ENCODE measurements at regions not wholly inside any gene's neighbourhood (a gene's known extent, or its start where the extent isn't known, plus 50 kb on each side); places are given as distances from the start of the nearest gene placed in this dataset.
"Not testable (repeated sequence)": the region's sequence is repeated elsewhere in the genome, so short reads cannot be mapped to it uniquely, and the experiment has no call there.

DNA sequence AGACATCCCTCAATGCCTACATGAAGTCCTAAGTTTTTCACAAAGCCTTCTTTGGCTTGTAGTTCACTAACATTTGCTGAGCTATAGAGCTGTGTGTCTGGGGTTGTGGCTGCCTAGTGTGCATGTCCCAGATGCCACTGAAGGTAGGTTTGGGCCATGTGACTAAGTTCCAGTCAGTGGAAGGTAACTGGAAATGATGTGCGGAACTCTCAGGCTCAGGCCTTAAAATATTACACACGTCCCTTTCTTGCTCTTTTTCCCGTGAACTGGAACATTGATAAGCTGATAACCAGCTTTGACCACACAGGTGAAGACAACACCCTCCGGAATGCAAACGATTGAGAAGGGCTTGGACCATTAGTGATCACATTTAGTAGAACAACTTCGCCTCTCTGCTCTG lies 358.1 kb downstream of the GATA3 start:
- Histone ChIP-seq H3K9me3 (ENCODE audit: insufficient read depth, low read length) (no peaks in the 10 kb centered on the region), H3K9ac (ENCODE audit: low read length) (no peak overlapping the region), H2AFZ (ENCODE audit: low read depth, low read length, severe bottlenecking) (no peak overlapping the region), H3K36me3 (ENCODE audit: low read length) (no peaks in the 10 kb centered on the region), H3K4me2 (ENCODE audit: low read depth, low read length, poor library complexity, severe bottlenecking) (no peak overlapping the region), H3F3A (ENCODE audit: insufficient read depth) (no peaks in the 10 kb centered on the region), H3K4me3 (ENCODE audit: insufficient read depth, low read length, poor library complexity, severe bottlenecking) (no peak overlapping the region), H3K27me3 (ENCODE audit: low read length) (no peaks in the 10 kb centered on the region), H3K9me2 (replicated peaks; ENCODE audit: insufficient read depth, low read length) (no peaks in the 10 kb centered on the region), H3K79me2 (ENCODE audit: insufficient read depth, low read length) (no peaks in the 10 kb centered on the region), H3K27ac (ENCODE audit: low read depth, low read length) (no peak overlapping the region), H4K20me1 (ENCODE audit: low read depth, low read length) (no peaks in the 10 kb centered on the region)
- no peak for TF ChIP-seq EZH2phosphoT487 (conservative IDR thresholded peaks at IDR 0.05; ENCODE audit: low read length)
- TF ChIP-seq, protein P1, sequence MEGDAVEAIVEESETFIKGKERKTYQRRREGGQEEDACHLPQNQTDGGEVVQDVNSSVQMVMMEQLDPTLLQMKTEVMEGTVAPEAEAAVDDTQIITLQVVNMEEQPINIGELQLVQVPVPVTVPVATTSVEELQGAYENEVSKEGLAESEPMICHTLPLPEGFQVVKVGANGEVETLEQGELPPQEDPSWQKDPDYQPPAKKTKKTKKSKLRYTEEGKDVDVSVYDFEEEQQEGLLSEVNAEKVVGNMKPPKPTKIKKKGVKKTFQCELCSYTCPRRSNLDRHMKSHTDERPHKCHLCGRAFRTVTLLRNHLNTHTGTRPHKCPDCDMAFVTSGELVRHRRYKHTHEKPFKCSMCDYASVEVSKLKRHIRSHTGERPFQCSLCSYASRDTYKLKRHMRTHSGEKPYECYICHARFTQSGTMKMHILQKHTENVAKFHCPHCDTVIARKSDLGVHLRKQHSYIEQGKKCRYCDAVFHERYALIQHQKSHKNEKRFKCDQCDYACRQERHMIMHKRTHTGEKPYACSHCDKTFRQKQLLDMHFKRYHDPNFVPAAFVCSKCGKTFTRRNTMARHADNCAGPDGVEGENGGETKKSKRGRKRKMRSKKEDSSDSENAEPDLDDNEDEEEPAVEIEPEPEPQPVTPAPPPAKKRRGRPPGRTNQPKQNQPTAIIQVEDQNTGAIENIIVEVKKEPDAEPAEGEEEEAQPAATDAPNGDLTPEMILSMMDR (IDR thresholded peaks at IDR 0.05; ENCODE audit: insufficient read depth, low read length, poor library complexity, severe bottlenecking), result no peak

DNA sequence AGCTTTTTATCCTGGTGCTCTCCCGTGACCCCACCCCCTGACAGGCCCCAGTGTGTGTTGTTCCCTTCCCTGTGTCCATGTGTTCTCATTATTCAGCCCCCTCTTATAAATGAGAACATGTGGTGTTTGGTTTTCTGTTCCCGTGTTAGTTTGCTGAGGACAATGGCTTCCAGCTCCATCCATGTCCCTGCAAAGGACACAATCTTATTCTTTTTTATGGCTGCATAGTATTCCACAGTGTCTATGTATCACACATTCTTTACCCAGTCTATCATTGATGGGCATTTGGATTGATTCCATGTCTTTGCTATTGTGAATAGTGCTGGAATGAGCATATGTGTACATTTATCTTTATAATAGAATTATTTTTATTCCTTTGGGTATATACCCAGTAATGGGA lies 360.5 kb downstream of the GATA3 start:
- not testable (repeated sequence) for H3K36me3 ChIP-seq (ENCODE audit: low read length); H3K9me3 ChIP-seq (ENCODE audit: insufficient read depth, low read length); H3K9me2 ChIP-seq (replicated peaks; ENCODE audit: insufficient read depth, low read length); H3K9ac ChIP-seq (ENCODE audit: low read length); H3F3A ChIP-seq (ENCODE audit: insufficient read depth); H3K27me3 ChIP-seq (ENCODE audit: low read length); H2AFZ ChIP-seq (ENCODE audit: low read depth, low read length, severe bottlenecking); H3K4me3 ChIP-seq (ENCODE audit: insufficient read depth, low read length, poor library complexity, severe bottlenecking); H4K20me1 ChIP-seq (ENCODE audit: low read depth, low read length); H3K79me2 ChIP-seq (ENCODE audit: insufficient read depth, low read length); H3K27ac ChIP-seq (ENCODE audit: low read depth, low read length); H3K4me2 ChIP-seq (ENCODE audit: low read depth, low read length, poor library complexity, severe bottlenecking)

DNA sequence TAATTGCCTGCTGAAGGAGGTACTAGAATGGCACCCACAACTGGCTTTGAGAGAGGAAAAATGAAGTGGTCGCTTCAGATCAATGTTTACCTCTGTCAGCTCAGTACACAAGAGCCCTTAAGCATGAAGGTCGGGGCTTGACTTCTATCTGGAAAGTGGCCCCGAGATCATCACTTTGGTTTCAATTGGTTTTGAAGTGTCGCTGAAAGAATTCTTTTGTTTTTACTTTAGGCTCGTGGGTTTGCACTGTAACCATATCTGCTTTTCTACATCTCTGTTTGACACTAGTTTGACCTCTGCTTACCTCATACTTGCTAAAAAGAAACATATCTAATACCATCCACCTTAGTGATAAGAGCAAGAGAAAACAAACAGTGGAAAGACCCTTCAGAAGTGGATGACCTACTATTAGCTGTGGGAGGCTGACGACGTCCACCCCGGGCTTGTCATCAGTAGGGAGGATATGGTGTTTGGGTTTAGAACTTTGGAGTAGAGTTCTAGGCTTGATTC lies 361.8 kb downstream of the GATA3 start:
- Histone ChIP-seq H3K27ac (ENCODE audit: low read depth, low read length) (no peak overlapping the region), H3K4me2 (ENCODE audit: low read depth, low read length, poor library complexity, severe bottlenecking) (no peak overlapping the region), H3K4me3 (ENCODE audit: insufficient read depth, low read length, poor library complexity, severe bottlenecking) (no peak overlapping the region)

DNA sequence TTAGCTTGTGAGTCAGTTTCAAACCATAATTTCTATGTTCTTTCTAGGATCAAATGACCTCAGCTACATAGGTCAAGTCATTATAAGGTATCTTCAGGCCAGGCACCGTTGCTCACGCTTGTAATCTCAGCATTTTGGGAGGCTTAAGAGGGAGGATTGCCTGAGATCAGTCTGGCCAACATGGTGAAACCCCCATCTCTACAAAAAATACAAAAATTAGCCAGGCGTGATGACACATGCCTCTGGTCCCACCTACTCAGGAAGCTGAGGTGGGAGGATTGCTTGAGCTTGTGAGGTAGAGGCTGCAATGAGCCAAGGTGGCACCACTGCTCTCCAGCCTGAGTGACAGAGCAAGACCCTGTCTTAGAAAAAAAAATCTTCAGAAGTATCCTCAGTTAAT lies 362.3 kb downstream of the GATA3 start:
- no peak overlapping the region for H3K27ac ChIP-seq (ENCODE audit: low read depth, low read length)
- H3K9ac ChIP-seq (ENCODE audit: low read length), result no peak overlapping the region
- H4K20me1 ChIP-seq (ENCODE audit: low read depth, low read length), result no peaks in the 10 kb centered on the region
- no peak overlapping the region for H3K4me2 ChIP-seq (ENCODE audit: low read depth, low read length, poor library complexity, severe bottlenecking)
- H3K9me3 ChIP-seq (ENCODE audit: insufficient read depth, low read length), result no peaks in the 10 kb centered on the region
- no peaks in the 10 kb centered on the region for H3K36me3 ChIP-seq (ENCODE audit: low read length)
- no peaks in the 10 kb centered on the region for H3K79me2 ChIP-seq (ENCODE audit: insufficient read depth, low read length)
- H3K9me2 ChIP-seq (replicated peaks; ENCODE audit: insufficient read depth, low read length), result no peaks in the 10 kb centered on the region
- TF ChIP-seq EZH2phosphoT487 (conservative IDR thresholded peaks at IDR 0.05; ENCODE audit: low read length), result no peak
- TF ChIP-seq, protein P1 (IDR thresholded peaks at IDR 0.05; ENCODE audit: insufficient read depth, low read length, poor library complexity, severe bottlenecking), result no peak
- H3K4me3 ChIP-seq (ENCODE audit: insufficient read depth, low read length, poor library complexity, severe bottlenecking), result no peak overlapping the region
- H3K27me3 ChIP-seq (ENCODE audit: low read length), result no peaks in the 10 kb centered on the region
- no peak overlapping the region for H2AFZ ChIP-seq (ENCODE audit: low read depth, low read length, severe bottlenecking)
- no peaks in the 10 kb centered on the region for H3F3A ChIP-seq (ENCODE audit: insufficient read depth)

More for the DNA sequence above, 361.8 kb downstream of the GATA3 start:
- H3K27me3 ChIP-seq (ENCODE audit: low read length), result no peaks in the 10 kb centered on the region
- no peaks in the 10 kb centered on the region for H3K36me3 ChIP-seq (ENCODE audit: low read length)
- H3K9me3 ChIP-seq (ENCODE audit: insufficient read depth, low read length), result no peaks in the 10 kb centered on the region
- TF ChIP-seq, protein P1 (IDR thresholded peaks at IDR 0.05; ENCODE audit: insufficient read depth, low read length, poor library complexity, severe bottlenecking), result no peak
- TF ChIP-seq EZH2phosphoT487 (conservative IDR thresholded peaks at IDR 0.05; ENCODE audit: low read length), result no peak
- no peaks in the 10 kb centered on the region for H3K9me2 ChIP-seq (replicated peaks; ENCODE audit: insufficient read depth, low read length)
- H2AFZ ChIP-seq (ENCODE audit: low read depth, low read length, severe bottlenecking), result no peak overlapping the region
- no peaks in the 10 kb centered on the region for H3K79me2 ChIP-seq (ENCODE audit: insufficient read depth, low read length)
- H4K20me1 ChIP-seq (ENCODE audit: low read depth, low read length), result no peaks in the 10 kb centered on the region
- H3F3A ChIP-seq (ENCODE audit: insufficient read depth), result no peaks in the 10 kb centered on the region
- no peak overlapping the region for H3K9ac ChIP-seq (ENCODE audit: low read length)
